ENCODE measurements at regions not wholly inside any gene's neighbourhood (a gene's known extent, or its start where the extent isn't known, plus 50 kb on each side); places are given as distances from the start of the nearest gene placed in this dataset.

DNA sequence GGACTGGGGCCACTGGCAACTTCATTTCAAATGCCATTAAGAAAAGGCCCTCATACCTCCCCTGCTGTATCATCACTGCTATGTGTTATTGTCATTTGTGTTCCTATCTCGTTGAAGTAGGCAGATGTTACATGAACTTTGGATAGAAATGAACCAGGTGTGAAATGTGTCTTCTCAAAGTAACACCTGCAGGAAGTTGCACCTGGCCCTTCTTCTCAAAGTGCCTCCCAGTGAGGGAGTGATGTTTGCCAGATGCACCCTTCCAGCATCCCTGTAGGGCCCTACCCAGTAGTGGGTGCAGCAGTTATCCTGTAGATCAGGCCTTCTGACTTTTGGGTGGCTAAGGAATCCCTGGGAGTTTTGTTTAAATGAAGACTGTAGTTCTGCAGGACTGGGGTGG, 197.7 kb upstream of the CTNNB1 start (continued):
- TF ChIP-seq ZNF395 (CRISPR knock-in tag; IDR thresholded peaks at IDR 0.05) (no peak), ILF3 (IDR thresholded peaks at IDR 0.05; ENCODE audit: borderline replicate concordance) (no peak)

- CTCF ChIA-PET (ENCODE audit: low intra/inter-chr PET ratio): no interaction called here
- no peak for ATAC-seq
Measured at GRCh38 chr3:41002104-41002503, 197.2 kb upstream of the CTNNB1 start.

More at GRCh38 chr3:41002104-41002503, 197.2 kb upstream of the CTNNB1 start:
- H3K27me3 ChIP-seq (ENCODE audit: control insufficient read depth in 2 of 2, insufficient read depth in 2 of 2, low read length in 2 of 2): peaks cover 4 to 17% of the 10 kb centered on the region in 2 experiments; a peak in 4 of 5 replicates
- H3K27ac ChIP-seq (ENCODE audit: extremely low read depth, low read depth, low read length): no peak overlapping the region
- H2AFZ ChIP-seq (ENCODE audit: low read depth, low read length): no peak overlapping the region
- 0% methylated on average over 4 of the region's 4 CpGs for WGBS (ENCODE audit: insufficient coverage, low coverage, missing lambda C conversion rate)
- no peak overlapping the region for H3K4me2 ChIP-seq (ENCODE audit: insufficient read depth, low read length)
- no peaks in the 10 kb centered on the region for H3K9me3 ChIP-seq (replicated peaks; ENCODE audit: control insufficient read depth, insufficient read depth, low read depth, low read length)
- BruUV-seq (replicated peaks): no TSS peak
- no peak for TF ChIP-seq YY1 (IDR thresholded peaks at IDR 0.05; ENCODE audit: borderline replicate concordance in 1 of 3, control insufficient read depth in 1 of 3, extremely low read depth in 1 of 3, insufficient read depth in 3 of 3, insufficient read length in 1 of 3, insufficient replicate concordance in 2 of 3, low read depth in 1 of 3, low read length in 2 of 3)
- TF ChIP-seq ZNF75A (CRISPR knock-in tag; IDR thresholded peaks at IDR 0.05): no peak
- TF ChIP-seq SMC3 (conservative IDR thresholded peaks at IDR 0.05; ENCODE audit: insufficient read depth, low read depth, low read length): no peak
- no peak for TF ChIP-seq NFXL1 (CRISPR knock-in tag; IDR thresholded peaks at IDR 0.05)
- TF ChIP-seq GATAD2A (IDR thresholded peaks at IDR 0.05): no peak
- no peak for TF ChIP-seq JUN (IDR thresholded peaks at IDR 0.05; ENCODE audit: borderline replicate concordance, low read depth, low read length)
- TF ChIP-seq JUN (CRISPR knock-in tag; IDR thresholded peaks at IDR 0.05; ENCODE audit: borderline replicate concordance): no peak
- TF ChIP-seq PRPF4 (IDR thresholded peaks at IDR 0.05; ENCODE audit: insufficient read depth, low read depth, low read length, poor library complexity, severe bottlenecking): no peak
- no peak for TF ChIP-seq PCBP1 (IDR thresholded peaks at IDR 0.05; ENCODE audit: low read depth, low read length, poor library complexity, severe bottlenecking)
- TF ChIP-seq, protein P1, sequence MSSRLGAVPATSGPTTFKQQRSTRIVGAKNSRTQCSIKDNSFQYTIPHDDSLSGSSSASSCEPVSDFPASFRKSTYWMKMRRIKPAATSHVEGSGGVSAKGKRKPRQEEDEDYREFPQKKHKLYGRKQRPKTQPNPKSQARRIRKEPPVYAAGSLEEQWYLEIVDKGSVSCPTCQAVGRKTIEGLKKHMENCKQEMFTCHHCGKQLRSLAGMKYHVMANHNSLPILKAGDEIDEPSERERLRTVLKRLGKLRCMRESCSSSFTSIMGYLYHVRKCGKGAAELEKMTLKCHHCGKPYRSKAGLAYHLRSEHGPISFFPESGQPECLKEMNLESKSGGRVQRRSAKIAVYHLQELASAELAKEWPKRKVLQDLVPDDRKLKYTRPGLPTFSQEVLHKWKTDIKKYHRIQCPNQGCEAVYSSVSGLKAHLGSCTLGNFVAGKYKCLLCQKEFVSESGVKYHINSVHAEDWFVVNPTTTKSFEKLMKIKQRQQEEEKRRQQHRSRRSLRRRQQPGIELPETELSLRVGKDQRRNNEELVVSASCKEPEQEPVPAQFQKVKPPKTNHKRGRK (tag; IDR thresholded peaks at IDR 0.05): no peak
- no peak for TF ChIP-seq SNIP1 (IDR thresholded peaks at IDR 0.05; ENCODE audit: low read depth)
- no peak for TF ChIP-seq FOXJ3 (CRISPR knock-in tag; IDR thresholded peaks at IDR 0.05)
- TF ChIP-seq ZNF134 (CRISPR knock-in tag; conservative IDR thresholded peaks at IDR 0.05): no peak
- no peak overlapping the region for H3K4me3 ChIP-seq
- intact Hi-C loops (cut with micrococcal nuclease) (no loop called here), in situ Hi-C loops (cut with MboI) (no loop called here)
- no peaks in the 10 kb centered on the region for H3K9me1 ChIP-seq (ENCODE audit: control insufficient read depth, insufficient read depth, low read length)
- no peaks in the 10 kb centered on the region for H4K20me1 ChIP-seq (replicated peaks; ENCODE audit: control insufficient read depth, insufficient read depth, low read length)
- no peaks in the 10 kb centered on the region for H3K79me2 ChIP-seq (ENCODE audit: control insufficient read depth, insufficient read depth, low read length)
- FAIRE-seq: no peak
- no peak overlapping the region for H3K9ac ChIP-seq (ENCODE audit: insufficient read depth in 1 of 2, low read depth in 2 of 2, low read length in 2 of 2)
- H3K4me1 ChIP-seq (replicated peaks in 1 of 2; ENCODE audit: control insufficient read depth in 2 of 2, insufficient read depth in 2 of 2, low read length in 2 of 2): peaks cover 4 to 5% of the 10 kb centered on the region in 2 experiments; a peak in 3 of 5 replicates
- no peaks in the 10 kb centered on the region for H3K36me3 ChIP-seq (ENCODE audit: control insufficient read depth, insufficient read depth, low read length)
- POLR2A ChIA-PET: interaction anchor here (0.6 kb wide), 1 partner anchor 80 kb away, joined by 4 read pairs; no protein-coding TSS in a partner anchor
- DNase-seq (ENCODE audit: extremely low read depth in 1 of 4, low spot score in 3 of 4): no peak
